NCI-H146 treated with DMSO at 0.1 percent for 48 hours (cell line): ENCODE measurements at regions not wholly inside any gene's neighbourhood (a gene's known extent, or its start where the extent isn't known, plus 50 kb on each side); places are given as distances from the start of the nearest gene placed in this dataset.
"Not testable (repeated sequence)": the region's sequence is repeated elsewhere in the genome, so short reads cannot be mapped to it uniquely, and the experiment has no call there.

Experiments used
- DNase-seq: peaks from one replicate; lab custom pipeline; 2025; ENCODE audit not compliant: unreplicated experiment; lab: John Stamatoyannopoulos, UW

DNA sequence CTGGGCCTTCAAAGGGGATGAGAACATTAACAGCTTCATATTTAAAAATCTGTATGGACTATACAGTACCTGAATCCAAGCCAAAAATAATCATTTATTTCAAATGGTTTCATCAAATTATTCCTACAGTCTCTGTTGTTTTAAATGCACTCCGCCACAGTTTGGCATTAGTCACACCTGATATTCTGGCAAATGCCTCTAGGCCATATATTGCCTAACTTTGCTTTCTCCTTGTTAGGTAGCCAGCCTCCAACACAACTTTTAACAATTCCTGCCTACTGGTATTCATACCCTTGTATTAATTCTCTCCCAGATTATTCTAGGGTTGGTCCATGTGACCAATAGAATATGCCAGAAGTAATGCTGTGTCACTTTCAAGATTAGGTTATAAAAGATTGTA lies 146.6 kb upstream of the FANCL start:
- no peak for DNase-seq

DNA sequence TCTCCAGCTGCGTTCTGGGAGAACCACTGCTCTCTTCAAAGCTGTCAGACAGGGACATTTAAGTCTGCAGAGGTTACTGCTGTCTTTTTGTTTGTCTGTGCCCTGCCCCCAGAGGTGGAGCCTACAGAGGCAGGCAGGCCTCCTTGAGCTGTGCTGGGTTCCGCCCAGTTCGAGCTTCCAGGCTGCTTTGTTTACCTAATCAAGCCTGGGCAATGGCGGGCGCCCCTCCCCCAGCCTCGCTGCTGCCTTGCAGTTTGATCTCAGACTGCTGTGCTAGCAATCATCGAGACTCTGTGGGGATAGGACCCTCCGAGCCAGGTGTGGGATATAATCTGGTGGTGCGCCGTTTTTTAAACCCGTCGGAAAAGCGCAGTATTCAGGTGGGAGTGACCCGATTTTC lies 145.8 kb upstream of the FANCL start:
- DNase-seq = not testable (repeated sequence)

DNA sequence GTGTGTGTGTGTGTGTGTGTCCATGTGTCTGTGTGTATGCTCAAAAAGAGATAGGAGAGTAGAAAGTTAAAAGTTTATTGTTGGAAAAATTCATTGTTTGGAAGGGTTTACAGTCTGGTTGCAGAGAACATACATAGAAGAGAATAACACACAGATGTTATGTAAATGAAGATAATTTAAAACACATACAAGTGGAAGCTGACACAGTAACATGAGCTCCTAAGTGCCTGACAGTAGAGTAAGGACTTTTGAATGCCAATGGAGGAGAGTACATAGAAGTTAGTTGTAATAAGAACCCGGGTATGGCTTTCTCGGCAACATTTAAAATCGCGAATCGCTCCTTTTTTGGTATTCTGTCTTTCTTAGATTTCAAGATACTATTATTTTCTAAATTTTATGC lies 137.0 kb upstream of the FANCL start:
- no peak for DNase-seq

DNA sequence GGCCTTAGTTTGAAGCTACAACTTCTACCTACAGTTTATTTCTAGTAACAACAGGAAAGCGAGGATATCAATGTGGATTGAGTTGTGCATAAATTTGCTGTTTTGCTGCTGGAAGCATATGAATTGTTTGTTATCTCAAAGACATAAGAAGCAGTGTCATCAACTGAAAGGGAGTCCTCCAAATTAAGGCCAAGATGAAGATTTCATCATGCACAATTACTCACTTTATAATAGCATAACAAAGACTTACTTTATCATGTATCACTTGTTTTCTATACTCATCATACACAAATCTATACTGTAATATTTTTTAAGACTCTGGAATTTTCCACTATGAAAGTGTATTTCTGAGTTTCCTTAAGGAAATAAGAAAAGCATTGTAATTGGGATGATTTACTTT lies 136.1 kb upstream of the FANCL start:
- no peak for DNase-seq

DNA sequence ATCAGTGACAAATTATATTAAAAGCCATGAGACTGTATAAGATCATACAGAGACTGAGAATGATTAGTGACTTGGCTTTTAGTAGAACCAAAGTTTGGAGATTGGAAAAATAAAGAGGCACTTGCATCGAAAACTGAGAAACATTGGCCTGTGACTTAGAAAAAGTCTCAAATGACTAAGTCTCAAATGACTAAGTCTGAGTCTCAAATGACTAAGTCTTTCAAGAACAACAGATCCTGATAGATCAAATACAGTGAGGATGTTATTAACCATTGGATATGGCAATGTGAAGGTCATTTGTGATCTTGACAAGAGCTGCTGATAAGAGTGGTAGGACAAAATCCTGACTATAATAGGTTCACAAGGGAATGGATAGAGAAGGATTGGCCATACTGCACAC lies 135.5 kb upstream of the FANCL start:
- DNase-seq = no peak

DNA sequence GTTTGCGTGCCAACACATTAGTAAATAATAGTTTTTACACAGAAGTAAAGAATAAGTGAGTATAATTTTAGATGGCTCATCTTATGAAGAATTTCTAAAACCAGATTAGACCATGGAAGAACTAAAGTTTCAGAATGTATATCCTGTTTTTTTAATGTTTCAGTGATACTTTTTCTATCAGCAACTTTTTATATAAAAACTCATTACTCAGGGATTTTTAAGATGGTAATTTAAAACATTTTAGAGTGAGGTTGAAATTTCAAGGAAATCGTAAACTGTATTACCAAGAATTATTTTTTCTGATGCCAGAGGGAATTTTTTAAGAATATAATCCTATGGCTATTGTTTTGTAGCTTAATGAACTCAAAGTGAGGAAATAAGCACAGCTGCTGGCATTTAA lies 128.5 kb upstream of the FANCL start:
- no peak for DNase-seq

DNA sequence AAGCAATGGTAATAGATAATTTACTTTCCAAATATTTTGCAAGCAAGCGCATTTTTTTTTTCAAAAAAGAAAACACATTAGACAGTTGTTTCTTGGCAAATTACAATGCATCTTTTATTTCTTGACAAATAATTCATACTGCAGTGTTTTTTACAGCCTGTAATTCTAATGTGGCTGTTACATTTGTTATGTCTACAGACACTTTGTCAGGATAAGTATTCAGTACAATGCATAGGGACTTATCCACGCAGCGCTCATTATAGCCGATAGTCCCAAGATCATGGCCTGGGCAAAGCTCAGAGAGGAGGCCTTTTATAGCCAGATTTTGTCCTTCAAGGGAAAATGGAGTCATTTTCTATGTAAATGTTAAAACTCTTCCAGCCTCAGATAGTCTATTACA lies 123.0 kb upstream of the FANCL start:
- no peak for DNase-seq

DNA sequence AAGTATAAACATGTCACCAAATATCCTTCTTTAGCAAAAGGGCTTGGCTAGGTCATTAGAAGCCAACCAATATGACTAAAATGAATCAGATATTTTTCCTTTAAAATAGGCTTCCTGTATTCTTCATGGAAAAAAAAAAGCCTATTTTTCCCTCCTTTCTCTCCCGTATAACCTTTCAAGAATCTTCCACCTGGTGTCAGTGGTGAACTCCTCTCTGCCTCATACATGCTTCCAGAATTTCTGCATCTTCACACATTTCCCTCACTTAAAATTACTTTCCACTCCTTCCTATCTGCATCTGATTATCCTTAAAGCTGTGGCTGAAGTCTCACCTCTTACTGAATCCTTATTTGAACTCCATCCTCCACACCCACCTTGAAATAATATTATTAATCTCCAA lies 116.9 kb upstream of the FANCL start:
- no peak for DNase-seq

DNA sequence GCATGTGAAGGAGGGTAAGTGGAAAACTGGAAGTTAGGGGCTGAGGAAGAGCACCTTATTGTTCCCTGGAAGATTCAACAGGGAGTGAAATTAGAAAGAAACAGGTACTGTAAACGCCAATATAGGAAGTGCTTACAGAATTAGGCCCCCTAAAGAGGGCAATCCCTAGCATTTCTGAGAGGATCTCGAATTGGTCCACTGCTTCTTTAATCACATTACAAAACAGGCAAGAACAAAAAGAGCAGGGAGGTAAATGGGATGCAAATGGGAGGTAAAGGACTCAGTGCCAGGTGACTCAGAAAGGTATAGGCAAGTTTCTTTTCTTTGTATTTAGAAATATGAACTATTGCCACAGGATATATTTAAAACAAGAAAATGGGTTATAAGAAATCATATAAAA lies 116.4 kb upstream of the FANCL start:
- no peak for DNase-seq

DNA sequence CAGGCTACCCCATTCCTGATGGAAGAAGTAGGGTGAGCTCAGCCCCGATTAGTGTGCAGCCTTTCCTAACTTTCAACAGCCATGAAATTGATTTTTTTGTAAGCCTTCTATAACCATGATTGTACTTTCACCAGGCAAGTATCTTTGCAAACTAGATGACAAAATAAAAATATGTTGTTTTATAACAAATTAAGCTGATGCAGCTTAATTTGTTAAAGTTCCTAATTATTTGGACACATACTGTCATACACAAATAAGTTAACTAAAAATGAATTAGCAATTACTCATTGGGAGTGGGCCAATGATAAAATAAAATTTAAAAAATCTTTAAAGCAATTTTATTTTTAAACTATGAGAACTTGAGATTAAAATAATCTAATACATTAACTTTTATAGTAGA lies 113.1 kb upstream of the FANCL start:
- no peak for DNase-seq

DNA sequence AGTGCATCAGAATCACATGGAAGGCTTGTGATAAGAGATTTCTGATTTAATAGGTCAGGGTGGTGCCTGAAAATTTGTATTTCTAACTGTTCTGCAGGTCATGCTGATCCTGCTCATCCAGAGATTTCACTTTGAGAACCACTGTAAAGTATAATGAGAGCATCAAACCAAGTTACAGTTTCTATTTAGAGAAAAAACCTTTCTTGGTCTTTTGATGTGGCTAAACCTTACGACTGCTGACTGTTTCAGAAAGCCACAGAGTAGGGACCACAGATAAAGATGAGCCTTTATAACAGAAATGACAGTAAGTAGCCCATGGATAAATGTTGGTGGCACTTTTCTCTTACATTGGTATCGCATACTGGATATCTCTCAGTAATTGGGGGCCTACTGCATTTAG lies 109.4 kb upstream of the FANCL start:
- DNase-seq = no peak

DNA sequence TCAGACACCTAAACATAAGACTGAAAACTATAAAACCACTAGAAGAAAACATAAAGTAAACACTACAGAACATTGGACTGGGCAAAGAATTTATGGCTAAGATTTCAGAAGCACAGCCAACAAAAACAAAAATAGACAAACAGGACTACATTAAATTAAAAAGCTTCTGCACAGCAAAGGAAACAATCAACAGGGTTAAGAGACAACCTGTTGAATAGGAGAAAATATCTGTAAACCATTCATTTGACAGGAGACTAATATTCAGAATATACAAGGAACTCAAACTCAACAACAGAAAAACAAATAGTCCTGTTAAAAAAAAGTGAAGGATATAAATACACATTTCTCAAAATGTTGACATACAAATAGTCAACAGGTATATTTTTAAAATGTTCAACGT lies 106.7 kb upstream of the FANCL start:
- no peak for DNase-seq

DNA sequence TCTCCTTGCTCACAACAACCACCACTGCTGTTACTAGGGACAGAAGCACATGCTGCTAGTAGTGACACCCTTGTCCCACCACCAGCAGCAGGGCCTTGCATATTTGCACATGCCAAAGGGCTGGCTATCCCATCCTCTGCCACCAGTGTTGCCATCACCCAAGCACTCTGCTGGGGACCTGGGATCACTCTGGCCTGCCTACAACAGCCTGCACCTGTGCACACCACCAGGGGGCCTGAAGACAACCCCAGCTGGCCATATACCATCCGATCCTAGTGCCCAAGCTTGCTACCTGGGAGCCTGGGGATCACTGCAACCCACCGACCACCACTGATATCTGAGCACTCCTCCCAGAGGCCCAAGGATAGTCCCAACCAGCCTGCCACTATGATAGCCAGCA lies 99.9 kb upstream of the FANCL start:
- DNase-seq = no peak

DNA sequence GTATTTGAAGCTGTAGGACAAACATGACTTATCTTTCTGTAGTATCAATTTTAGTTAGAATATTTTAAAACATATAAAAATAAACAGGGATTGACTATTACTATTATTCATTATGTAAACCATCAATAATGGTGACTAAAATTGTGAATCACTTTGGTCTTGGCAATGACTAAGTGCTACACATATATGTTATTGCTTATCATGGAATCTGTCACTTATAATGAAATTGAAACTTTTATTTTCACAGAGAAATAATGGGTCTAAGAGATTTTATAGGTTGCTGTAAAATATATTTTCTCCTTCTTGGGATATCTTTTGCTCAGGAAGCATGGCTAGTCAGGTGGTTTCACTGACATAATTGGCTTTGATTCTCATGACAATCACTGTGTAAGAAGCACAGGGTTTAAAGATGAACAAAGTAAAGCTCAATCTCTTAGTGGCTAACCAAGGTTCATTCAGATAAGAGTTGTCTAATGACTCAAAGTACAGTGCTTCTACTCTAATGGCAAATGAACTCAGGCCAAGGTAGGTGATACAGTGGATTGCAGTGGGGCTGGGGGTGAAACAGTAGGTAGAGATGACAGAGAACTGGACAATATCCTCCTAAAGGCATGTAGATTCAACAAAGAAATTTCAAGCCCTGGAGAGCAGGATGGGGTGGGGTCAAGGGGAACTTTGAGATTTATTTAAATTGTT lies 98.6 kb upstream of the FANCL start:
- DNase-seq = no peak

DNA sequence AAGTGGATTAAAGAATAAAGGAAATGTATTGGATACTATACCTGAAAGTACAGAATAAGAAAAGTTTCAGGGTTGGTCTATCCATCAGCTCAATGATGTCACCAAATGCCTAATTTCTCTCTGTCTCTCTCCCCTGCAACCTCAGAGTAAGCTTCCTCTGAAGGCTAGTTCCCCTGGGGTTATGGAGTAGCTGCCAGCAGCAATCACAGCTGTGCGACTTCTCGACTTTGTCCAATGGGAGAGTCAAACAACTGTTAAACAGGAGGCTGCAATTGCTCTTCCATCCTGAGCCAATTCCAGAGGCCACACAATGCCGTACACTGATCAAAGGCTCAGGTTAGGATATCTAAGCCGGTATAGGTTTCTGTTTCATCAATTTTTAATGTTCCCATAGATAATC lies 95.3 kb upstream of the FANCL start:
- no peak for DNase-seq

DNA sequence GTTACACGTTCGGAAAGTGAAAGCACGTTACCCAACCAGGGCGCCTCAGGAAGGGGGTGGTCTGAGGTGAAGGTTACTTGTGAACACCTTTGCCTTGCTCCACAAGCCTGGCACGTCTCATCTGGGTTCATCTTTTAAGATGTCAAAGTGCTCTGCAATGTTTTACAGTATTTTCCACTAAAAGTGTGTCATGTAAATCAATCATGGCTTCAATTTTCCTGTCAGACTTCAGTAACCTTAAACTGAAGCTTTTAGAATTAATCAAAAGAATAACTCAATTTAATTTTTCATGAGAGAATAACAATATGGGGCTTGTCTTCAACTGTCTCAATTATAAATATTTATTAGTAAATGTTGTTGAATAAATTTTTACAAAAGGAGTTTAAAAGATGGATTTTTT lies 93.3 kb upstream of the FANCL start:
- no peak for DNase-seq

DNA sequence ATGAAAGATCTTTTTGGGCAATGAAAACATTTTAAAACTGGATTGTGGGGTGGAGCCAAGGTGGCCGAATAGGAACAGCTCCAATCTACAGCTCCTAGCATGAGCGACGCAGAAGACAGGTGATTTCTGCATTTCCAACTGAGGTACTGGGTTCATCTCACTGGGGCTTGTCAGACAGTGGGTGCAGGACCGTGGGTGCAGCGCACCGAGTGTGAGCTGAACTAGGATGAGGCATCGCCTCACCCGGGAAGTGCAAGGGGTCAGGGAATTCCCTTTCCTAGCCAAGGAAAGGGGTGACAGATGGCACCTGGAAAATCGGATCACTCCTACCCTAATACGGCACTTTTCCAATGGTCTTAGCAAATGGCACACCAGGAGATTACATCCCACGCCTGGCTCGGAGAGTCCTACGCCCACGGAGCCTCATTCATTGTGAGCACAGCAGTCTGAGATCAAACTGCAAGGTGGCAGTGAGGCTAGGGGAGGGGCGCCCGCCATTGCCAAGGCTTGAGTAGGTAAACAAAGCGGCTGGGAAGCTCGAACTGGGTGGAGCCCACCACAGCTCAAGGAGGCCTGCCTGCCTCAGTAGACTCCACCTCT lies 84.3 kb upstream of the FANCL start:
- DNase-seq = not testable (repeated sequence)

DNA sequence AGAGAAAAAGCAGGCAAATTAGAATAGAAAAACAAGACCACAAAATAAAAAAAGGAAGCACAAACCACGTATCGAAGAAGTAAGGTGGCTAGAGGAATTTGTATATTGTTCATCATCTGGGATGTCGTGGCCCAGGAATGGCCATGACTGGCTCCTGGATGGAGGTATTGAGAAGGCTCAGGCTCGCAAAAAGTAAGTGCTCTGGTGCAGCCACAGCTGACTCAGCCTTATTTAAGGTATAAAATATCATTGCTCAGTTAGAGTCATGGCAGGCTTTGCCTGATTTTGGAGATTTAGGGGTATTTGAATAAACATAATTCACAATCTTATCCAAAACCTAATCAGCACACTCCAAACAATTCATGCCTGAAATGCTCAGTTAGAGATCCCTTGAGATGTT lies 78.4 kb upstream of the FANCL start:
- DNase-seq = no peak

DNA sequence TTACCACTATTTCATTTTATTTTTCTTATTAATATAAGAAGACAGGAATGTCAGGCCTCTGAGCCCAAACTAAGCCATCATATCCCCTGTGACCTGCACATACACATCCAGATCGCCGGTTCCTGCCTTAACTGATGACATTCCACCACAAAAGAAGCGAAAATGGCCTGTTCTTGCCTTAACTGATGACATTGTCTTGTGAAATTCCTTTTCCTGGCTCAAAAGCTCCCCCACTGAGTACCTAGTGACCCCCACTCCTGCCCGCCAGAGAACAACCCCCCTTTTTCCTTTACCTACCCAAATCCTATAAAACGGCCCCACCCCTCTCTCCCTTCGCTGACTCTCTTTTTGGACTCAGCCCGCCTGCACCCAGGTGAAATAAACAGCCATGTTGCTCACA lies 77.8 kb upstream of the FANCL start:
- DNase-seq = not testable (repeated sequence)

DNA sequence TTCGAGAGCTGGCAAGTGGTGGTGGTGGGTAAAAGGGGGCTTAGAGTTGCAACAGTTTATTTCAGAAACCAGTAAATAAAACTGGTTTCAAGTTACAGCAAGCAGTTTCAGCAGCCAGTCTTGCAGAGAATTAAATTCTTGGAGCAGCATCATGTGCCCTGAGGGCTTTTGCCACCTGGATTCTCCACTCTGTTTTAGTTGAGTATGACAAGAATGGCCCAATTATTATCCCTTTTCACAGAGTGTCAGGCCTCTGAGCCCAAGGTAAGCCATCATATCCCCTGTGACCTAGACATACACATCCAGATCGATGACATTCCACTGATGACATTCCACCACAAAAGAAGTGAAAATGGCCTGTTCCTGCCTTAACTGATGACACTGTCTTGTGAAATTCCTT lies 72.8 kb upstream of the FANCL start:
- DNase-seq = no peak

DNA sequence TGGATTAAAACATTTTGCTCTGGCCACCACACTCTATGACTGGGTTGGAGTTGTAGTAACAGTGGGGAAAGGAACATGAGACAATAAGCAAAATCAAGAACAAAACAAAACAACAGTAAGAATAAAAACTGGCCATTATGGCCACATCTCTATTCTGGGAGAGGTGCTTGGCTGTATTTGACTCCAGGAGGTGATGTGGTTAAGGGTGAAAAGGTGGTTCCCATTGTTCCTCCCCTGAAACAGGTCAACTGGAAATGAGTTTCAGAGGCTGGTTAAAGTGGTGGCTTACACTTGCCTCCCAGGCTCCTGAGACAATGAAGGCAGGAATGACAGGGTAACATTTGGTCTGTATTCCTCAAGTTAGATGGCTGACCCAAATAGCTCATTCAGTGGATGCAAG lies 67.3 kb upstream of the FANCL start:
- DNase-seq = no peak

DNA sequence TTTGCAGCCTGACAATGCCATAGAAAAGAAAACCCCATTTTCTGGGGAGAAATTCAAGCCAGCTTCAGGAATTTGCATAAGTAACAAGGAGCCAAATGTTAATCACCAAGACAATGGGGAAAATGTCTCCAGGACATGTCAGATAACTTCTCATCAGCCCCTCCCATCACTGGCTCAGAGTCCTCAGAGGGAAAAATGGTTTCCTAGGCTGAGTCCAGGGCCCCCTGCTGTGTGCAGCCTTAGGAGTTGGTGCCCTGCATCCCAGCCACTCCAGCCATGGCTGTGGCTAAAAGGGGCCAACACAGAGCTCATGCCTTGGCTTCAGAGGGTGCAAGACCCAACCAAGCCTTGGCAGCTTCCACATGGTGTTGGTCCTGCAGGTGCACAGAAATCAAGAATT lies 63.7 kb upstream of the FANCL start:
- DNase-seq = no peak

DNA sequence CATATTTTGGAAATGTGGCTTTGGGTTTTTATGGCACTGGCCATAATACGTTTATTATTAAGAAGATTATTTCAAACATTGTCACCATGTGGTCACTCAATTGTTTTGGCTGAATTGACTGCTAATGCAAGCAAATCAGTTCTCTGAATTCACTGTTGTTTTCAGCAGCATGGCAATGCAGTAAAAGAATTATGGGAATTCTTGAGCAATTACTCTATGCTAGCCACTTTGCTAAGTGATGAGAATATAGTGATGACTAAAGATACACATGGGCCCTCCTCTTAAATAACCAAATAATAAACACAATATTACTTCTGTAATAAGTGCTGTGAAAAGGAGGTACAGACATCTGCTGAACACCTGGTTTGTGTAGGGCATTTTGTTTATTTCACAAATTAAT lies 58.0 kb upstream of the FANCL start:
- DNase-seq = no peak
